ENCODE measurements at regions not wholly inside any gene's neighbourhood (a gene's known extent, or its start where the extent isn't known, plus 50 kb on each side); places are given as distances from the start of the nearest gene placed in this dataset.

GRCh38 chr2:114222344-114222743 lies 220.1 kb upstream of the DPP10 start:
- TF ChIP-seq ZNF530 (tag by site-specific recombination; IDR thresholded peaks at IDR 0.05; ENCODE audit: low read depth), result no peak
- no peak for TF ChIP-seq ZFP41 (tag by site-specific recombination; IDR thresholded peaks at IDR 0.05; ENCODE audit: borderline replicate concordance)
- no peak for TF ChIP-seq ZNF701 (tag by site-specific recombination; IDR thresholded peaks at IDR 0.05)
- TF ChIP-seq ZNF596 (tag by site-specific recombination; IDR thresholded peaks at IDR 0.05), result no peak
- TF ChIP-seq ZNF837 (tag by site-specific recombination; IDR thresholded peaks at IDR 0.05), result no peak
- no peak for TF ChIP-seq ZNF362 (tag by site-specific recombination; IDR thresholded peaks at IDR 0.05)
- TF ChIP-seq ZNF146 (tag by site-specific recombination; IDR thresholded peaks at IDR 0.05), result no peak
- no peak for TF ChIP-seq ZBTB8A (tag by site-specific recombination; IDR thresholded peaks at IDR 0.05)
- no peak for TF ChIP-seq ZNF133 (tag by site-specific recombination; IDR thresholded peaks at IDR 0.05)
- TF ChIP-seq ZNF23 (tag by site-specific recombination; IDR thresholded peaks at IDR 0.05; ENCODE audit: borderline replicate concordance), result no peak
- H3K4me3 ChIP-seq (ENCODE audit: low read depth, low read length), result no peak overlapping the region
- H3K27ac ChIP-seq (ENCODE audit: extremely low read depth, low read depth, low read length), result no peak overlapping the region
- CTCF ChIA-PET, result no interaction called here
- no peaks in the 10 kb centered on the region for H3K9me3 ChIP-seq (ENCODE audit: control insufficient read depth, insufficient read depth, low read depth, low read length)
- H3K36me3 ChIP-seq (ENCODE audit: control insufficient read depth in 2 of 2, insufficient read depth in 1 of 2, low read length in 2 of 2), result no peaks in the 10 kb centered on the region
- POLR2A ChIA-PET, result no interaction called here
- no peaks in the 10 kb centered on the region for H3K4me1 ChIP-seq (ENCODE audit: control insufficient read depth, insufficient read depth, low read length)

- Histone ChIP-seq H3K4me1 (ENCODE audit: control insufficient read depth, insufficient read depth, low read length) (no peaks in the 10 kb centered on the region), H3K27ac (ENCODE audit: extremely low read depth, low read depth, low read length) (no peak overlapping the region), H3K9me3 (ENCODE audit: control insufficient read depth, insufficient read depth, low read depth, low read length) (no peaks in the 10 kb centered on the region), H3K36me3 (ENCODE audit: control insufficient read depth in 2 of 2, insufficient read depth in 1 of 2, low read length in 2 of 2) (no peaks in the 10 kb centered on the region), H3K4me3 (ENCODE audit: low read depth, low read length) (no peak overlapping the region)
- TF ChIP-seq ZNF335 (tag by site-specific recombination; conservative IDR thresholded peaks at IDR 0.05) (no peak), ZNF280D (tag by site-specific recombination; IDR thresholded peaks at IDR 0.05) (no peak), ZNF645 (tag by site-specific recombination; IDR thresholded peaks at IDR 0.05) (no peak), ZFP3 (tag by site-specific recombination; IDR thresholded peaks at IDR 0.05; ENCODE audit: low read depth) (no peak), ZNF792 (tag by site-specific recombination; IDR thresholded peaks at IDR 0.05) (no peak), ZNF549 (tag by site-specific recombination; IDR thresholded peaks at IDR 0.05) (no peak), ZNF704 (tag by site-specific recombination; IDR thresholded peaks at IDR 0.05) (no peak), MEIS1 (CRISPR knock-in tag; IDR thresholded peaks at IDR 0.05; ENCODE audit: borderline replicate concordance) (no peak), ZFP37 (tag by site-specific recombination; IDR thresholded peaks at IDR 0.05) (no peak), ZNF670 (tag by site-specific recombination; IDR thresholded peaks at IDR 0.05; ENCODE audit: low read depth) (no peak), ZNF558 (tag by site-specific recombination; IDR thresholded peaks at IDR 0.05) (no peak), SETDB1 (IDR thresholded peaks at IDR 0.05; ENCODE audit: insufficient read length, low read length) (no peak), HOXC10 (CRISPR knock-in tag; IDR thresholded peaks at IDR 0.05) (no peak), ZNF521 (tag by site-specific recombination; IDR thresholded peaks at IDR 0.05) (no peak)
- POLR2A ChIA-PET, result no interaction called here
- CTCF ChIA-PET, result no interaction called here
Observed at GRCh38 chr2:114231921-114232320, 210.5 kb upstream of the DPP10 start.

All from HEK293 (cell line).